ENCODE measurements at regions not wholly inside any gene's neighbourhood (a gene's known extent, or its start where the extent isn't known, plus 50 kb on each side); places are given as distances from the start of the nearest gene placed in this dataset.
"Not testable (repeated sequence)": the region's sequence is repeated elsewhere in the genome, so short reads cannot be mapped to it uniquely, and the experiment has no call there.

DNA sequence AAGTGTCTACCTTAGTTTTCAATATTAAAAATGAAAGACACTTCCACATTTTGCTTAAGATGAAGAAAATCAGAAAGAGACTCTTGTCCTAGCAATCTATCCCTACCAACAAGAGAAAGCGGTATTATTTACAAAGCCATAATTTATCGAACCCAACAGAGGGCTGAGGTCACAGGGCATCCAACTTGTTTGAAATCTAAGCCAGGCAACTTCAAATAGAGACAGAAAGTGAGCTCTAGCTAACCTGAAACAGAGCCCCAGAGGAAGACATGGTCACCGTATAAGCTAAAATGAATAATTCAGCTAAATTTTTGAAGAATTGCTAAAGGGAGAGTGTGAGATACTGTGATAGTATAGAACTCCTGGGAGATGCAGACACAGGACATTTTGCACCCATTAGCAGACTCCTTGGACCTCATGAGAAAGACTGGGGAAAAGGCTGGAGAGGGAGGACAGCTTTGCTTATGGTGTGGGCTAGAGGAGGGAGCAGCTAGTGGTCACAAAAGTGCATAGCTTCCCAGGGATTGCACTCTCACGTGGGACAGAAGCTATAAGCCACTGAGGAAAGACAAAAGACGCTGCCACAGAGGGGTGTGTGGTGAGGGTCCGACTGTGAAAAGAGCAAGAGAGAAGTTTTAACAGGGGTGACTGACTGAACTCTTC lies 624.2 kb upstream of the GRIN3A start:
- DNase-seq (no peak), ATAC-seq (ENCODE audit: low read depth) (no peak)
- Mint-ChIP-seq H3K36me3 (no peaks in the 10 kb centered on the region), H3K4me1 (no peaks in the 10 kb centered on the region), H3K27ac (no peak overlapping the region), H3K9me3 (peaks cover 2% of the 10 kb centered on the region), H3K4me3 (no peak overlapping the region), H3K27me3 (no peaks in the 10 kb centered on the region)
- POLR2A ChIA-PET, result no interaction called here

DNA sequence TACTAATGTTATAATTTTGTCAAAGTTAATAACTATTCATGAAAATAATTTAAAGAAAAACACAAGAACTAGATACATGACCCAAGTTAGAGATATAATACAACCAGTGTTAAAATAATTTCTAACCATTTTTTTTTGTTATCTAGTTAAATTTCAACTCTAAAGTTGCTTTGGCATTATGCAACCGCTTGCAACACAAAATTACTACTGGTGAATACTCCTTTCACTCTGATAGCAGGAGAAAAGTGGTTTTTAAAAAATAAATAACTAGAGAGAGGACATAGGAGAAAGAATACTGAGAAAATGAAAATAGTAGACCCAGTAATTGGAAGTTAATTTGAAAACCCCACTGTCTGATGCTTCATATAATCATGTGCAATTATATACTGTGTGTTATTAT lies 622.4 kb upstream of the GRIN3A start:
- Mint-ChIP-seq H3K36me3 (no peaks in the 10 kb centered on the region), H3K27ac (no peak overlapping the region), H3K4me3 (no peak overlapping the region), H3K4me1 (no peaks in the 10 kb centered on the region), H3K9me3 (peaks cover 2% of the 10 kb centered on the region), H3K27me3 (no peaks in the 10 kb centered on the region)
- no peak for DNase-seq
- POLR2A ChIA-PET, result no interaction called here
- ATAC-seq (ENCODE audit: low read depth), result no peak

DNA sequence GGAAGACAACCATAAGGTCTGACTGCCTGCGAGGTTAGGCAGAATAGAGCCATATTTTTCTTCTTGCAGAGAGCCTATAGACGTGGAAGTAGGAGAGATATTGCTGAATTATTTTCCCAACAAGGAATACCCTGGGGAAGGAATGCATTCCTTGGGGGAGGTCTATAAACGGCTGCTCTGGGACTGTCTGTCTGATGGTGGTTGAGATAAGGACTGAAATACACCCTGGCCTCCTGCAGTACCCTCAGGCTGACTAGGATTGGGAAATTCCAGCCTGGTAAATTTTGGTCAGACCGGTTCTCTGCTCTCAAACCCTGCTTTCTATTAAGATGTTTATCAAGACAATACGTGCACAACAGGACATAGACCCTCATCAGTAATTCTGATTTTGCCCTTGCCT lies 617.5 kb upstream of the GRIN3A start:
- DNase-seq (no peak), ATAC-seq (ENCODE audit: low read depth) (no peak)
- Mint-ChIP-seq H3K9me3 (peaks cover 2% of the 10 kb centered on the region), H3K27me3 (no peaks in the 10 kb centered on the region), H3K36me3 (no peaks in the 10 kb centered on the region), H3K4me1 (no peaks in the 10 kb centered on the region), H3K4me3 (no peak overlapping the region), H3K27ac (no peak overlapping the region)
- POLR2A ChIA-PET, result no interaction called here

DNA sequence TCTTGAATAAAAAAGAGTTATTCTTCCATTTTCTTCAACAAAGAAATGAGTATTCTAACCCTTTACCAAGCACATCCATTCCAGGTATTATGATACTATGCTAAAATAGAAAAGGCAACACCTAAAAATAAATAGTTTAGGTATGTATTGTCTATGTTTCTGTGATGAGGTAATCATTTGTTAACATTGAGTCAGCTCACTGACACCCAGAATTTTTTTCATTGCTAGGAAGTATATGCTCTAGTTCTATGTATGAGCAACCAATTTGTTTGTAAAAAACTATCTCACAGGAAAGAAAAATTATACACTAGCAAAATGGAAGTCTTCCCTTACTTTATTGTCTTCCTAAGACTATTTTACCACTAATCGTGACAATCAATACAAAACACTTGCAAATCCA lies 615.6 kb upstream of the GRIN3A start:
- Mint-ChIP-seq H3K9me3 (peaks cover 2% of the 10 kb centered on the region), H3K36me3 (no peaks in the 10 kb centered on the region), H3K4me3 (no peak overlapping the region), H3K27ac (no peak overlapping the region), H3K27me3 (no peaks in the 10 kb centered on the region), H3K4me1 (no peaks in the 10 kb centered on the region)
- DNase-seq (no peak), ATAC-seq (ENCODE audit: low read depth) (no peak)
- POLR2A ChIA-PET, result no interaction called here

DNA sequence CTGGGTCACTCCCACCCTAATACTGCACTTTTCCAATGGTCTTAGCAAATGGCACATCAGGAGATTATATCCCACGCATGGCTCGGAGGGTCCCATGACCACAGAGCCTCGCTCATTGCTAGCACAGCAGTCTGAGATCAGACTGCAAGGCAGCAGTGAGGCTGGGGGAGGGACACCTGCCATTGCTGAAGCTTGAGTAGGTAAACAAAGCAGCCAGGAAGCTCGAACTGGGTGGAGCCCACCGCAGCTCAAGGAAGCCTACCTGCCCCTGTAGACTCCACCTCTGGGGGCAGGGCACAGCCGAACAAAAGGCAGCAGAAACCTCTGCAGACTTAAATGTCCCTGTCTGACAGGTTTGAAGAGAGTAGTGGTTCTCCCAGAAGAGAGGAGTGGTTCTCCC lies 599.0 kb upstream of the GRIN3A start:
- H3K36me3 Mint-ChIP-seq; H3K27ac Mint-ChIP-seq; H3K4me3 Mint-ChIP-seq; H3K4me1 Mint-ChIP-seq; ATAC-seq (ENCODE audit: low read depth); DNase-seq; H3K27me3 Mint-ChIP-seq; POLR2A ChIA-PET: not testable (repeated sequence)
- peaks cover 12% of the 10 kb centered on the region for H3K9me3 Mint-ChIP-seq

DNA sequence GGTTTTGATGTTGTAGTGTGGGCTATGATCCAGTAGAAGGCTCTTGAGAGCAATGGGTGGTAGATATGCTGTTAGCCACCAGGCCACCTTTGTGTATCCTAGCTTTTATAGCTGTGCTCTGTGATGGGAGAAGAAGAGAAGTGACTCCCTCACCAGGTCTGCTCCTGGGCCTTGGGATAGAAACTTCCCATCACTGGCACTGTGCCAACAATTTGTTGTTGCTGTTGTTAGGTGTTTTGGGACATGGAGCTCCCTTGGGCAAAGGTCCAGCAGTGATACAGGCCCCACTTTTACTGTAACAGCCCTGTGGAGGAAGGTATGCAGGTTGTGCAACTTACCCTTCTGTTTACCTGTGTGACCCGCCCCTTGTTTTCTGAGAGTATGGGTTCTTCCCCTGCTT lies 570.9 kb upstream of the GRIN3A start:
- H3K27me3 Mint-ChIP-seq, result no peaks in the 10 kb centered on the region
- no peak overlapping the region for H3K4me3 Mint-ChIP-seq
- no peaks in the 10 kb centered on the region for H3K36me3 Mint-ChIP-seq
- H3K4me1 Mint-ChIP-seq, result no peaks in the 10 kb centered on the region
- H3K27ac Mint-ChIP-seq, result no peak overlapping the region
- no peak for DNase-seq
- peaks cover 12% of the 10 kb centered on the region for H3K9me3 Mint-ChIP-seq
- ATAC-seq (ENCODE audit: low read depth), result no peak
- POLR2A ChIA-PET, result no interaction called here

DNA sequence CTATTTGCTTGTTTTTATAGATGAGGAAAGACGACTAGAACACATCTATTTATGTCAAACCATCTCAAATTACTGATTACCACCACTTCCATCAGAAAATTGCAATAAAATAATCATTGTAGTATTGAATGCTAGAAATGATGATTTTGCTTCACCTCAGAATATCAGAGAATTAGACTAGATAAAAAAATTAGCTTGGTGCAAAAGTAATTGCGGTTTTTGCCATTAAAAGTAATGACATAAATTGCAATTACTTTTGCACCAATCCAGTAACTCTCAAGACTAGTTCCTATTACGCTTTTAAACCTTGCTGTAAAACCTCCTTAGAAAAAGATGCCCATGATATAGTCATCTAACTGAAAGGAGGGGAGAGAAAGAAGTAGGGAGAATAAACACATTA lies 556.7 kb upstream of the GRIN3A start:
- H3K27ac Mint-ChIP-seq, result no peak overlapping the region
- H3K27me3 Mint-ChIP-seq, result no peaks in the 10 kb centered on the region
- DNase-seq (no peak), ATAC-seq (ENCODE audit: low read depth) (no peak)
- no peaks in the 10 kb centered on the region for H3K9me3 Mint-ChIP-seq
- no peaks in the 10 kb centered on the region for H3K4me1 Mint-ChIP-seq
- no peaks in the 10 kb centered on the region for H3K36me3 Mint-ChIP-seq
- no peak overlapping the region for H3K4me3 Mint-ChIP-seq
- POLR2A ChIA-PET, result no interaction called here

DNA sequence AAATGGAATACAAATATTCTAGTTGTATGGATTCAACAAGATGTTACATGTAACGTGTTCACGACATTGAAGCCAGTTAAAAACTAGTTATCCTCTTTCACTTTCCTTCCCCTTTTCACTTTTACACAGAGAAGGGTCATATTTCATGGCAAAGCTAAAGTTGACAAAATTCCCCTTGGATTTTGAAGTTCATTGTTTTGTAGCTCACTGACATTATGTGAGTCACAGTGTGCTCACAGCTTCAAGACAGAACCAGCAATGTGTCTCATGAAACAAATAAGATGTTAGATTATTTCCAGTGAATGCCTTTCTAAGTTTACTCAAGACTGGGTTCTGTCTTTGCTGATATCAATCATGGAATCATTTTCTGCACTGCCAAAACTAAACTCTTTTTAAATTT lies 535.5 kb upstream of the GRIN3A start:
- H3K4me3 Mint-ChIP-seq, result no peak overlapping the region
- H3K27me3 Mint-ChIP-seq, result no peaks in the 10 kb centered on the region
- H3K9me3 Mint-ChIP-seq, result peaks cover 3% of the 10 kb centered on the region
- no peaks in the 10 kb centered on the region for H3K36me3 Mint-ChIP-seq
- H3K4me1 Mint-ChIP-seq, result no peaks in the 10 kb centered on the region
- POLR2A ChIA-PET, result no interaction called here
- DNase-seq (no peak), ATAC-seq (ENCODE audit: low read depth) (no peak)
- H3K27ac Mint-ChIP-seq, result no peak overlapping the region

DNA sequence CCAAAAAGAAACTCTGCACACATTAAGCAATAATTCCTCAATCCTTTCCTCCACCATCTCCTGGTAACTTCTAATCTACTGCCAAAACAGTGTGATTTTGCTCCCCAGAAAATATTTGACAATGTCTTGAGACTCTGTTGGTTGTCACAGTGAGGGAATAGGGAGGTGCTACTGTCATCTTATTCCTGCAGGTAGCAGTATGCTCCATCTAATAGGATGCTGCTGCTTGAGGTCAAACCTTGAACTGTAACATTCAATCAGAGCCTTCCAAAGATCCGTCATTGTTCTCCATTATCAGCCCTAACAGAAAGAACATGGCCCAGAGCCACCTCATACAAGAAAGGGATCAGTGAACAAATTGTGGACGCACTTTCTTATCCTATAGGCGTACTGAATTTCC lies 514.7 kb upstream of the GRIN3A start:
- POLR2A ChIA-PET, result no interaction called here
- no peaks in the 10 kb centered on the region for H3K36me3 Mint-ChIP-seq
- H3K27me3 Mint-ChIP-seq, result no peaks in the 10 kb centered on the region
- no peak overlapping the region for H3K4me3 Mint-ChIP-seq
- peaks cover 9% of the 10 kb centered on the region for H3K9me3 Mint-ChIP-seq
- no peaks in the 10 kb centered on the region for H3K4me1 Mint-ChIP-seq
- no peak overlapping the region for H3K27ac Mint-ChIP-seq
- ATAC-seq (ENCODE audit: low read depth), result no peak
- no peak for DNase-seq

DNA sequence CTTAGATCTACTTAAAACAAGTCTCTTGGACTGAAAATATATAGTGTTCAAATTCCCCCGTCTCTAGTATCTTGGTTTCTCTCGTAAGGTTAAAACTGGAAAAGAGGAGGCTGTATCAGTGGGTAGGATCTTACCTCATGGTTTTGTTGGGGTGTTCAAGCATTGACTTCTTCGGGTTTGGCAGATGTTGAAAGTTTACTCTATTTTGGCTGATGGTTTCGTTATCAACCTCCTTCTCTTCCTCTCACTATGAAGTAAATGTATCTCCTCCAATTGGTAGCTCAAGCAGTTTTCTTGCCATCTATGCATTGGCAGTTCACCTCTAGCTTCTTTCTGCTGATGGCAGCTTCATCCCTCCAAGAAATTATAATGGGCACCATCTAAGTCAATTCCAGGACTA lies 506.5 kb upstream of the GRIN3A start:
- H3K9me3 Mint-ChIP-seq, result peaks cover 2% of the 10 kb centered on the region
- ATAC-seq (ENCODE audit: low read depth) (no peak), DNase-seq (no peak)
- no peaks in the 10 kb centered on the region for H3K27me3 Mint-ChIP-seq
- no peak overlapping the region for H3K27ac Mint-ChIP-seq
- H3K4me3 Mint-ChIP-seq, result no peak overlapping the region
- H3K4me1 Mint-ChIP-seq, result no peaks in the 10 kb centered on the region
- H3K36me3 Mint-ChIP-seq, result no peaks in the 10 kb centered on the region
- POLR2A ChIA-PET, result no interaction called here

DNA sequence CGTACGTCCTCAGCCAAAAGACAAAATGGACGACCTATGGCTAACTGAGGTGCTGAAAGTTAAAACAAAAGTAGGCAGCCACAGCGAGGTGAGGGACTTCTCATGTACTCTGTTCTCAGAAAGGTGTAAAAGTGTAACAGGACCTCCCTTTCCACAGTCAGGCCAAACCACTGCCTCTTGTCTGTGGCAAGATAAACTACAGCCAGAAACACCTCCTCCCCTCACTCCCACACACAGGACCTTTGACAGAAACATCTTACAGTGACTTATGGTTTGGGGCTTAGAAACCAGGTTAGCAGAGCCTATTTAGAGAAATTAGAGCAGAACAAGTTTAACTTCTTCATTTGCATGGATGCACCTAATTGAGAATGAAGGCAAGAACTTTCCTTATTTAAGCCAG lies 499.1 kb upstream of the GRIN3A start:
- DNase-seq, result no peak
- no peaks in the 10 kb centered on the region for H3K9me3 Mint-ChIP-seq
- POLR2A ChIA-PET, result no interaction called here

DNA sequence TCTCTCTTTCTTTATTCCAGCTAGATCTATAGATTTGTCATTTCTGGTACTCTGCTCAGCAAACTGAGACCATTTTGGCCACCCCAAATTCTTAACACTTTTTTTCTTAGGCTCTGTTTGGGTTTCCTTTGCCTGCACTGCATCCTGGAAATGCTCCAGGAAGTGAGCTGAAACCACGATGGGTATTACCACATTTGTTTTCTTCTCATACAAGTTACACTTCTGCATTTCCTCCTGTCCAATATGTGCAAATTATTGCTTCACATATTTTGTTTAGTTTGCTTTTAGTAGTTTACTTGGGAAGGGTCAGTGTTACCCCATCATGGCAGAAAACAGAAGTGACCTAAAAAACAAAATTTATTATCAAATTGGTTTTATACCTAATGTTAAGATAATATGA lies 498.6 kb upstream of the GRIN3A start:
- POLR2A ChIA-PET, result no interaction called here
- no peak overlapping the region for H3K4me3 Mint-ChIP-seq

More for the DNA sequence above, 499.1 kb upstream of the GRIN3A start:
- Mint-ChIP-seq H3K27me3 (no peaks in the 10 kb centered on the region), H3K27ac (no peak overlapping the region), H3K36me3 (no peaks in the 10 kb centered on the region), H3K4me3 (no peak overlapping the region), H3K4me1 (no peaks in the 10 kb centered on the region)
- ATAC-seq (ENCODE audit: low read depth), result no peak

DNA sequence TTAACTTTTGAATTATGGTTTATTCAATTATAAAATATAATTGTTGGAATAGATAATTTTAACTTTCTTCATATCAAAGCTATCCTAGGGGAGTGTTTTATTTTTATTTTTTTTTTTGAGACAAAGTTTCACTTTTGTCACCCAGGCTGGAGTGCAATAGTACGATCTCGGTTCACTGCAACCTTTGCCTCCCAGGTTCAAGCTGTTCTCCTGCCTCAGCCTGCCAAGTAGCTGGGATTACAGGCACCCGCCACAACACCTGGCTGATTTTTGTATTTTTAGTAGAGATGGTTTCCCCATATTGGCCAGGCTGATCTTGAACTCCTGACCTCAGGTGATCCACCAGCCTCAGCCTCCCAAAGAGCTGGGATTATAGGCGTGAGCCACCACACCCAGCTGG lies 489.0 kb upstream of the GRIN3A start:
- ATAC-seq (ENCODE audit: low read depth); H3K36me3 Mint-ChIP-seq; H3K27ac Mint-ChIP-seq; POLR2A ChIA-PET; H3K27me3 Mint-ChIP-seq; H3K9me3 Mint-ChIP-seq; H3K4me1 Mint-ChIP-seq; DNase-seq; H3K4me3 Mint-ChIP-seq: not testable (repeated sequence)

More for the DNA sequence above, 498.6 kb upstream of the GRIN3A start:
- no peak for ATAC-seq (ENCODE audit: low read depth)
- Mint-ChIP-seq H3K36me3 (no peaks in the 10 kb centered on the region), H3K27ac (no peak overlapping the region), H3K9me3 (no peaks in the 10 kb centered on the region), H3K27me3 (no peaks in the 10 kb centered on the region), H3K4me1 (no peaks in the 10 kb centered on the region)
- no peak for DNase-seq

DNA sequence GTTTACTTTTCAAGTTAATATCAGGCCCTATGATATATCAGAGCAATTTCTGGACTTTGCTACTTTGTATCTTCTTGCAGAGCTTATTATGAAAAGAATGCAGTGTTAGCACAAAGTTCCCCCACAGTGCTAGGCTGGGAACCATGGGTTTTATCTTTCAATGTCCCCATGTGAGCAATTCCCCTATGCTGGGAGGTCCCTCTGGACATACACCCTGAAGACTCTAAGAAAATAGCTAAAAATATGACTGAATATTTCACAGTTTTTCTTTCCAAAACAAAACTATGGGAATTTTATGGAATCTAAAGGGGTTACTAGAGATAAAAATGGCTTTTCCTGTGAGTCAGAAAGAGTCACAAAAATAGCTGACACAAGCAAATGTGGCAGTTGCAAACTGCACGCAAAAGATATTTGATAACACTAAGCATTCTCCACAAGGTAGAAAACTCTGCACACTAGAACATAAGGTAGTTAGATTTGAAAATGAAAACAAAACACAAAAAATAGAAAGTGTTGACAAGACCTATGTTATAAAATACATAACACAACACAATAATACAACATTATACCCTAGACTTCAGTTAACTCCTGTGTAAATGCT lies 487.5 kb upstream of the GRIN3A start:
- no peak overlapping the region for H3K4me3 Mint-ChIP-seq
- no peak overlapping the region for H3K27ac Mint-ChIP-seq
- no peaks in the 10 kb centered on the region for H3K36me3 Mint-ChIP-seq
- no peaks in the 10 kb centered on the region for H3K9me3 Mint-ChIP-seq
- no peak for DNase-seq
- ATAC-seq (ENCODE audit: low read depth), result no peak
- POLR2A ChIA-PET, result no interaction called here
- H3K27me3 Mint-ChIP-seq, result no peaks in the 10 kb centered on the region
- H3K4me1 Mint-ChIP-seq, result no peaks in the 10 kb centered on the region

Measured in activated naive CD8-positive, alpha-beta T cell treated with anti-CD3 and anti-CD28 coated beads, Interleukin-2, amount 10 ng/mL, durations not matched to agents 7 days and 5 days (primary cell).